IMR-90 (cell line): ENCODE measurements at regions not wholly inside any gene's neighbourhood (a gene's known extent, or its start where the extent isn't known, plus 50 kb on each side); places are given as distances from the start of the nearest gene placed in this dataset.

Experiments
- ATAC-seq: fragments of 200-7000 bp; cut with Tn5 transposase; 2 replicates; pipeline ENCODE4 v1.9.1; 2020; ENCODE audit warnings: low read depth, mild to moderate bottlenecking, moderate library complexity
- BruUV-seq: library from RNA; stranded (reverse); fragments of 400-500 nt; replicated peaks from 2 replicates; lab custom pipeline; 2021; lab: Mats Ljungman, UMichigan
- CTCF ChIA-PET: fragments of 300-600 bp; formaldehyde crosslinking; extraction: SDS; loops from one replicate; lab custom pipeline; 2021; ENCODE audit warnings: antibody characterized with exemption; lab: Yijun Ruan, JAX
- POLR2A ChIA-PET: fragments of 300-600 bp; sonication (Branson Sonifier 250); formaldehyde crosslinking; loops from one replicate; lab custom pipeline; 2022; ENCODE audit warnings: antibody characterized with exemption; ENCODE audit not compliant: unreplicated experiment; lab: Charles Lee
- DNase-seq: peaks from one replicate; pipeline ENCODE4 v3.0.0; 2013
- H2AFZ ChIP-seq: replicated peaks from 2 replicates; pipeline ENCODE3; 2013; ENCODE audit warnings: low read length, mild to moderate bottlenecking; ENCODE audit not compliant: poor library complexity
- H2AK5ac ChIP-seq: 2 replicates; pipeline ENCODE4 v1.6.1; 2013; ENCODE audit warnings: low read depth, low read length, inconsistent platforms
- H2AK9ac ChIP-seq: replicated peaks from 2 replicates; pipeline ENCODE3; 2013; ENCODE audit warnings: mild to moderate bottlenecking, low read depth, low read length, moderate library complexity; ENCODE audit not compliant: poor library complexity
- H2BK120ac ChIP-seq: 2 replicates; pipeline ENCODE4 v1.6.1; 2013; ENCODE audit warnings: low read depth, low read length, inconsistent platforms
- H2BK15ac ChIP-seq: 3 replicates; pipeline ENCODE4 v1.6.1; 2013; ENCODE audit warnings: low read depth, low read length, inconsistent platforms
- H2BK20ac ChIP-seq: 2 replicates; pipeline ENCODE4 v1.6.1; 2013; ENCODE audit warnings: low read depth, mild to moderate bottlenecking, inconsistent platforms, low read length, moderate library complexity
- H2BK5ac ChIP-seq: 2 replicates; pipeline ENCODE4 v1.6.1; 2013; ENCODE audit warnings: mild to moderate bottlenecking, low read depth, low read length, inconsistent platforms; ENCODE audit not compliant: poor library complexity, severe bottlenecking
- H3K14ac ChIP-seq: replicated peaks from 2 replicates; pipeline ENCODE4 v1.6.1; 2013; ENCODE audit warnings: low read depth, low read length, inconsistent platforms
- H3K18ac ChIP-seq: 2 replicates; pipeline ENCODE4 v1.6.1; 2013; ENCODE audit warnings: low read depth, low read length, control low read depth
- H3K23ac ChIP-seq: 2 replicates; pipeline ENCODE4 v1.6.1; 2013; ENCODE audit warnings: low read depth, low read length, inconsistent platforms
- H3K27ac ChIP-seq: 2 replicates; pipeline ENCODE4 v1.5.1; 2013; ENCODE audit warnings: mild to moderate bottlenecking, control low read depth, low read length; ENCODE audit not compliant: insufficient read depth
- H3K27me3 ChIP-seq: 2 replicates; pipeline ENCODE4 v1.6.1; 2013; ENCODE audit warnings: low read length; ENCODE audit not compliant: control insufficient read depth, insufficient read depth
- H3K36me3 ChIP-seq: 2 replicates; pipeline ENCODE4 v1.6.1; 2013; ENCODE audit warnings: low read length, mixed read lengths; ENCODE audit not compliant: control insufficient read depth, insufficient read depth
- H3K4ac ChIP-seq: 2 replicates; pipeline ENCODE4 v1.6.1; 2013; ENCODE audit warnings: low read depth, low read length, inconsistent platforms
- H3K4me1 ChIP-seq: 2 replicates; pipeline ENCODE4 v1.6.1; 2013; ENCODE audit warnings: low read length, mixed read lengths; ENCODE audit not compliant: control insufficient read depth, insufficient read depth
- H3K4me2 ChIP-seq: 2 replicates; pipeline ENCODE4 v1.6.1; 2013; ENCODE audit warnings: low read depth, mild to moderate bottlenecking, control low read depth, low read length, moderate library complexity
- H3K4me3 ChIP-seq: 2 replicates; pipeline ENCODE4 v1.5.1; 2013; ENCODE audit warnings: low read depth, mild to moderate bottlenecking, control low read depth, low read length, moderate library complexity; ENCODE audit not compliant: insufficient read depth
- H3K56ac ChIP-seq: 2 replicates; pipeline ENCODE4 v1.6.1; 2013; ENCODE audit warnings: low read length, inconsistent platforms; ENCODE audit not compliant: insufficient read depth; ENCODE audit errors: extremely low read depth
- H3K79me1 ChIP-seq, 2 experiments: 2 replicates each; pipeline ENCODE4 v1.6.1; 2013; ENCODE audit warnings: low read length in 2 of 2, inconsistent platforms in 1 of 2, low read depth in 1 of 2
- H3K9ac ChIP-seq: 2 replicates; pipeline ENCODE4 v1.6.1; 2013; ENCODE audit warnings: low read depth, low read length, control low read depth
- H3K9me1 ChIP-seq: 2 replicates; pipeline ENCODE4 v1.6.1; 2013; ENCODE audit warnings: low read length, inconsistent platforms; ENCODE audit not compliant: insufficient read depth
- H3K9me3 ChIP-seq: 2 replicates; pipeline ENCODE4 v1.6.1; 2013; ENCODE audit warnings: low read length; ENCODE audit not compliant: control insufficient read depth, insufficient read depth
- H4K20me1 ChIP-seq: 2 replicates; pipeline ENCODE4 v1.6.1; 2013; ENCODE audit warnings: low read length, inconsistent platforms; ENCODE audit not compliant: insufficient read depth
- H4K5ac ChIP-seq: 2 replicates; pipeline ENCODE4 v1.6.1; 2013; ENCODE audit warnings: mild to moderate bottlenecking, low read depth, low read length, control low read depth
- H4K8ac ChIP-seq, 2 experiments: 2 replicates each; pipeline ENCODE4 v1.6.1; 2013; ENCODE audit warnings: low read depth in 2 of 2, low read length in 2 of 2, control low read depth in 1 of 2, inconsistent platforms in 1 of 2
- H4K91ac ChIP-seq: 2 replicates; pipeline ENCODE4 v1.6.1; 2013; ENCODE audit warnings: low read depth, low read length, inconsistent platforms; ENCODE audit not compliant: insufficient read depth
- FOS ChIP-seq: fragments of 150-350 bp; IDR thresholded peaks from 2 replicates; pipeline ENCODE4 v1.6.1; 2016; ENCODE audit warnings: low read depth, low read length
- MAFK ChIP-seq: IDR thresholded peaks from 2 replicates; pipeline ENCODE4 v1.6.1; 2012; ENCODE audit warnings: low read depth, low read length, improper control_type of control experiment
- MAZ ChIP-seq: IDR thresholded peaks from 2 replicates; pipeline ENCODE4 v1.6.1; 2012; ENCODE audit warnings: low read depth, mild to moderate bottlenecking, low read length, improper control_type of control experiment, moderate library complexity, borderline replicate concordance
- NFE2L2 ChIP-seq: fragments of 150-350 bp; IDR thresholded peaks from 2 replicates; pipeline ENCODE4 v1.6.1; 2016; ENCODE audit warnings: low read depth, mild to moderate bottlenecking, low read length
- RAD21 ChIP-seq: IDR thresholded peaks from 2 replicates; pipeline ENCODE4 v1.6.1; 2012; ENCODE audit warnings: low read length, improper control_type of control experiment
- SMC3 ChIP-seq: fragments of 150-350 bp; IDR thresholded peaks from 2 replicates; pipeline ENCODE4 v1.6.1; 2016; ENCODE audit warnings: low read depth, mild to moderate bottlenecking, antibody characterized with exemption, low read length, moderate library complexity
- WGBS, 2 experiments: methylation state at CpG; one replicate each; pipeline versions ENCODE4 v1.1.5 to v1.1.7; 2013; ENCODE audit warnings: missing lambda C conversion rate in 2 of 2; ENCODE audit not compliant: insufficient read length in 1 of 2; ENCODE audit errors: extremely low coverage in 2 of 2; 5-methylcytosine and 5-hydroxymethylcytosine counted together
- dilution Hi-C: fragments of 300-500 bp; cut with HindIII; formaldehyde crosslinking; loops from one replicate; pipeline ENCODE4 v1.14.3; 2018; ENCODE audit warnings: low sequenced_read_pairs; ENCODE audit not compliant: unreplicated experiment
- in situ Hi-C: fragments of 300-500 bp; cut with MboI; formaldehyde crosslinking; loops from 3 replicates; pipeline ENCODE4 v1.14.3; 2019; ENCODE audit warnings: low sequenced_read_pairs, inconsistent platforms, mixed read lengths
- intact Hi-C: fragments of 100-400 bp; cut with micrococcal nuclease; formaldehyde crosslinking; loops from 2 replicates; pipeline ENCODE4 v1.10.0; 2022

DNA sequence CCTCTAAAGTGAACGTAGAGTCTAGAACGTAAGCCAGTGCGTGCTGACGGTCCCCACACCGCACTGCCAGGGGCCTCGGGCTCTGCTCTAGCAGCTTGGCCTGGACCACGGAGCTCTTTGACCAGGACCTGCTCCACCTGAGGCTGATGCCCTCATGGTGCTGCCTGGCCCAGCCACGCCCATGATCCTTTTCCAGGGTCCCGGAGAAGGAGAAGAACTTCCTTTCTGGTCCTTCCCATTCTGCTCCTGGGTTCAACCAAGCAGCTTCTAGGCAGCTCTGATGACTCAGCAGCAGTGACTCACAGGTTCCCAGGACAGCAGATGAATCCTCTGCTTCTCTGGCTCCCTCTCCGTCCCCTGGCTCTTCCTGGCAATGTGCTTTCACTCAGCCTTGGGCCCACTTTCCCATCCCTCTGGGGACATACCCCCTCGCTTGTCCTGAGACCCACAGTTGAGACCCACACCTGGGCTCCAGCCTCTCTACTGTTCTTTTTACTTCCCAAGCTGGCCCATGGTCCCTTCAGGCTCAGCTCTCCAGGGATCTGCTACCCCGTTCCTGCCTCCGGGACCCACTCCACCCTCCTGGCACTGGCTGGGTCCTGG is 246.3 kb upstream of the RAB4A start:
- peak overlapping the region; percentile 83 for H2AFZ ChIP-seq
- no peaks in the 10 kb centered on the region for H3K9me3 ChIP-seq
- peaks cover 2% of the 10 kb centered on the region; the same call in 1 of the 2 replicates for H3K27me3 ChIP-seq
- peak overlapping the region; percentile 51 for H2BK20ac ChIP-seq
- no peaks in the 10 kb centered on the region for H4K20me1 ChIP-seq
- H3K36me3 ChIP-seq: no peaks in the 10 kb centered on the region
- H3K4ac ChIP-seq: peak overlapping the region; percentile 56
- no peak overlapping the region; the same call in 1 of the 2 replicates for H3K18ac ChIP-seq
- no peak overlapping the region for H3K14ac ChIP-seq
- intact Hi-C loops: no loop called here
- CTCF ChIA-PET: interaction anchor here (0.6 kb wide), 1 partner anchor 8 kb away, joined by 3 read pairs; no protein-coding TSS in a partner anchor
- no peak overlapping the region for H3K9ac ChIP-seq
- peak overlapping the region; percentile 71; the same call in 1 of the 2 replicates for H4K91ac ChIP-seq
- H2BK120ac ChIP-seq: peak overlapping the region; percentile 51
- dilution Hi-C loops: no loop called here
- peak overlapping the region; percentile 83 for H2AK9ac ChIP-seq
- DNase-seq (peak; percentile 90), ATAC-seq (peak; percentile 97)
- H2AK5ac ChIP-seq: peak overlapping the region; percentile 62
- POLR2A ChIA-PET: no interaction called here
- TF ChIP-seq NFE2L2: peak; percentile 80
- peak; percentile 9; the same call in 1 of the 2 replicates for TF ChIP-seq SMC3
- TF ChIP-seq MAFK: peak; percentile 82
- no peak for TF ChIP-seq MAZ
- peak; percentile 93 for TF ChIP-seq FOS
- peak; percentile 20; the same call in 1 of the 2 replicates for TF ChIP-seq RAD21
- no peaks in the 10 kb centered on the region for H3K79me1 ChIP-seq
- no peak overlapping the region for H2BK5ac ChIP-seq
- no peak overlapping the region for H3K23ac ChIP-seq
- no peak overlapping the region; the same call in 1 of the 2 replicates for H4K5ac ChIP-seq
- peaks cover 11% of the 10 kb centered on the region; the same call in 1 of the 2 replicates for H3K4me1 ChIP-seq
- in situ Hi-C loops: no loop called here
- no peak overlapping the region for H3K4me3 ChIP-seq
- H3K9me1 ChIP-seq: peaks cover 3% of the 10 kb centered on the region; the same call in 1 of the 2 replicates
- BruUV-seq: no TSS peak
- peak overlapping the region in 1 of 2 experiments; percentile 70; a peak in 1 of 4 replicates for H4K8ac ChIP-seq
- no peak overlapping the region for H3K56ac ChIP-seq
- no peak overlapping the region for H3K4me2 ChIP-seq
- H3K27ac ChIP-seq: peak overlapping the region; percentile 6
- 80% methylated on average over 11 of the region's 13 CpGs; no CpG with 5 or more reads in 1 of the 2 experiments for WGBS, 2 experiments
- H2BK15ac ChIP-seq: no peak overlapping the region
